ENCODE measurements at regions not wholly inside any gene's neighbourhood (a gene's known extent, or its start where the extent isn't known, plus 50 kb on each side); places are given as distances from the start of the nearest gene placed in this dataset.

DNA sequence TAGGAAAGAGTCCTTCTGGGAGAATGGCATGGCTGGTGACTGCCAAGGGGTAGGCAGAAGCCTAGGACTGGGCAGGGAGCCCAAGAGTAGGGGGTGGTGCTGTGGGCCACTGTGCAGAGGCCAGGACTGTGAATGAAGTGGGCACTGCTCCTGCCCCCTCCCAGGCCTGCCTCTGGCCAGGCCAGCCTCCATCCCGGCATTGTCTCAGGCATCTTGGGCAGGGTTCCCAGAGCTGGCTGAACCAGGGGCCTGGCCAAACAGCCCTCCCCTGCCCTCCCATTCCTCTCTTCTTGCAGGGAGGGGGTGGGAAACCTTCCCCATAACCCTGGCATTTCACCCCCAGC lies 81.6 kb downstream of the MRPL14 start:
- TF ChIP-seq, protein P1, sequence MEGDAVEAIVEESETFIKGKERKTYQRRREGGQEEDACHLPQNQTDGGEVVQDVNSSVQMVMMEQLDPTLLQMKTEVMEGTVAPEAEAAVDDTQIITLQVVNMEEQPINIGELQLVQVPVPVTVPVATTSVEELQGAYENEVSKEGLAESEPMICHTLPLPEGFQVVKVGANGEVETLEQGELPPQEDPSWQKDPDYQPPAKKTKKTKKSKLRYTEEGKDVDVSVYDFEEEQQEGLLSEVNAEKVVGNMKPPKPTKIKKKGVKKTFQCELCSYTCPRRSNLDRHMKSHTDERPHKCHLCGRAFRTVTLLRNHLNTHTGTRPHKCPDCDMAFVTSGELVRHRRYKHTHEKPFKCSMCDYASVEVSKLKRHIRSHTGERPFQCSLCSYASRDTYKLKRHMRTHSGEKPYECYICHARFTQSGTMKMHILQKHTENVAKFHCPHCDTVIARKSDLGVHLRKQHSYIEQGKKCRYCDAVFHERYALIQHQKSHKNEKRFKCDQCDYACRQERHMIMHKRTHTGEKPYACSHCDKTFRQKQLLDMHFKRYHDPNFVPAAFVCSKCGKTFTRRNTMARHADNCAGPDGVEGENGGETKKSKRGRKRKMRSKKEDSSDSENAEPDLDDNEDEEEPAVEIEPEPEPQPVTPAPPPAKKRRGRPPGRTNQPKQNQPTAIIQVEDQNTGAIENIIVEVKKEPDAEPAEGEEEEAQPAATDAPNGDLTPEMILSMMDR (conservative IDR thresholded peaks at IDR 0.05) = no peak
- TF ChIP-seq EZH2 (IDR thresholded peaks at IDR 0.05; ENCODE audit: low read depth) = no peak

Data from PC-9 (cell line).